ENCODE measurements at regions not wholly inside any gene's neighbourhood (a gene's known extent, or its start where the extent isn't known, plus 50 kb on each side); places are given as distances from the start of the nearest gene placed in this dataset.
"Not testable (repeated sequence)": the region's sequence is repeated elsewhere in the genome, so short reads cannot be mapped to it uniquely, and the experiment has no call there.

DNA sequence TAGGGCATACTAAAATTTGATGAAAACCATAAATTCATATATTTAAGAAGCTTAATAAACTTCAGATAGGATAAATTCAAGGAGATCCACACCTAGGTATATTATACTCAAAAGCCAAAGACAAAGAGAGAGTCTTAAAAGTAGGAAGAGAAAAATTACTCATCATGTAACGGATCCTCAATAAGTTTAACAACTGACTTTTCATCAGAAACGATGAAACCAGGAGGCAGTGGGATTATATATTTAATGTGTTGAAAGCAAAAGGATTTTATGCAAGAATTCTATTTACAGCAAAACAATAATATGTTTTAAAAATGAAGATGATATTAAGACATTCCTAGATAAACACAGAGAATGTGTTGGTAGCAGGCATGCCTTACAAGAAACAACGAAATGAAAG lies 202.7 kb downstream of the OXSM start:
- no peak overlapping the region for H3K4me3 ChIP-seq (ENCODE audit: low read depth, low read length)
- POLR2A ChIA-PET = no interaction called here
- no peak for DNase-seq (ENCODE audit: low read depth, low spot score)
- CTCF ChIA-PET = no interaction called here
- TF ChIP-seq, protein P1, sequence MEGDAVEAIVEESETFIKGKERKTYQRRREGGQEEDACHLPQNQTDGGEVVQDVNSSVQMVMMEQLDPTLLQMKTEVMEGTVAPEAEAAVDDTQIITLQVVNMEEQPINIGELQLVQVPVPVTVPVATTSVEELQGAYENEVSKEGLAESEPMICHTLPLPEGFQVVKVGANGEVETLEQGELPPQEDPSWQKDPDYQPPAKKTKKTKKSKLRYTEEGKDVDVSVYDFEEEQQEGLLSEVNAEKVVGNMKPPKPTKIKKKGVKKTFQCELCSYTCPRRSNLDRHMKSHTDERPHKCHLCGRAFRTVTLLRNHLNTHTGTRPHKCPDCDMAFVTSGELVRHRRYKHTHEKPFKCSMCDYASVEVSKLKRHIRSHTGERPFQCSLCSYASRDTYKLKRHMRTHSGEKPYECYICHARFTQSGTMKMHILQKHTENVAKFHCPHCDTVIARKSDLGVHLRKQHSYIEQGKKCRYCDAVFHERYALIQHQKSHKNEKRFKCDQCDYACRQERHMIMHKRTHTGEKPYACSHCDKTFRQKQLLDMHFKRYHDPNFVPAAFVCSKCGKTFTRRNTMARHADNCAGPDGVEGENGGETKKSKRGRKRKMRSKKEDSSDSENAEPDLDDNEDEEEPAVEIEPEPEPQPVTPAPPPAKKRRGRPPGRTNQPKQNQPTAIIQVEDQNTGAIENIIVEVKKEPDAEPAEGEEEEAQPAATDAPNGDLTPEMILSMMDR (IDR thresholded peaks at IDR 0.05; ENCODE audit: insufficient read depth, low read length, missing control alignments) = no peak

DNA sequence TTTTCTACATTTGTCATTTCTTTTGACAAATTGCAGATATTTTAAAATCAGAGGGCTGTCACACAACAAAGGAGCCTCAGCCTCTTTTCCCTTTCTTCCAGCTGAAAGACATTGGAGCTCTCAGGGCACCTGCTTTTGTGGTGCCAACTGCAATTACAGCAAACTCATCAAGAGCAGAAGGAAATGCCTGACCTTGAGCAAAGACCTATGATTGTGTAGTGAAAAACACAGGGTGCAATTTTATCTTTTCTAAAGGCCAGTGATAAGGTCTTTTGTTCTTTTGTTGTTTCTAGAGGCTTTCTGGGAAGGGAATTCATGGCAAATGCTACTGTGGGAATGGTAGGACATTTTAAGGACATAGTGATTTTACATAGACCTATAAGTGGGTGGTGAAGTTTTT lies 214.3 kb downstream of the OXSM start:
- DNase-seq (ENCODE audit: low read depth, low spot score) = no peak
- TF ChIP-seq, protein P1 (IDR thresholded peaks at IDR 0.05; ENCODE audit: insufficient read depth, low read length, missing control alignments) = no peak
- ChIA-PET CTCF (no interaction called here), POLR2A (no interaction called here)
- H3K4me3 ChIP-seq (ENCODE audit: low read depth, low read length) = no peak overlapping the region

DNA sequence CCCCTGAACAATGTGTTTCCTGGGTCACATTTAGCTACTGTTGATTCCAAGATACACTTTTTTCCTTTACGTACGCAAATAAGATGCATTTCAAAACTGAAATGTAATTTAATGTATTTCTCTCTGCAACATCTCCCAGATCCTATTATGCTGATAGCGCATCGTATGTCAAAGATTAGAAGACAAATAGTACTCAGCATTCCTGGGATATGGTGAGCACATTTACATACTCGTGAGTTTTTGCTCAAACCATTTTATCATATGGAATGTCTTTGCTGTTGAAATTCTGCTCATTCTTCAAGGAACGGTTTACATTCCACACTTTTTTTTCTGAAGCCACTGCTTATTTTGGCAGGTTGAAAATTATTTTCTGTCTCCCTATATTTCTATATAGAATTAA lies 221.4 kb downstream of the OXSM start:
- POLR2A ChIA-PET = no interaction called here
- TF ChIP-seq, protein P1 (IDR thresholded peaks at IDR 0.05; ENCODE audit: insufficient read depth, low read length, missing control alignments) = no peak
- no peak overlapping the region for H3K4me3 ChIP-seq (ENCODE audit: low read depth, low read length)
- no peak for DNase-seq (ENCODE audit: low read depth, low spot score)
- CTCF ChIA-PET = no interaction called here

DNA sequence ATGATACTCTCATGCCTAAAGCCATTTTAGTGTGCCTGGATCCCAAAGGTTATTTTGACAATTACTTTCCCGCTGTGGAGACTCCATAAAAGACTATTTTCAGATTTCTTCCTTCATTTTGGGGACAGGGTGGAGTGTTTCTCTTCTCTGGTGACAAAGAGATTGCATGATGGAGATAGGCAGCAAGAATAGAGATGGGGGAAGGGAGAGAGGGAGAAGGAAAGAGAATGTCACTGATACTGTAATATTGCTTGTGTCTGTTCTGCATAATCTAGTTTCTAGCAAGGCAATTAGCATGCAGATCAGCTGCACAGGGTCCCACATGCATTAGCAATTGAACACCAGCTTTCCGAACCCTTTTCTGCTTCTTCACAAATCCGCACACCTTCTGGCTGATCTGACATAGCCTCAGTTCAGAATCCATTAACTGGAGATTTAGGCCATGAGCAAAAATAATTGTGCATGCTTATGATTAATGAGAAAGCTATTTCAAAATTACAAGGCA lies 222.4 kb downstream of the OXSM start:
- CTCF ChIA-PET = no interaction called here
- no peak overlapping the region for H3K4me3 ChIP-seq (ENCODE audit: low read depth, low read length)
- TF ChIP-seq, protein P1 (IDR thresholded peaks at IDR 0.05; ENCODE audit: insufficient read depth, low read length, missing control alignments) = no peak
- POLR2A ChIA-PET = no interaction called here
- no peak for DNase-seq (ENCODE audit: low read depth, low spot score)

DNA sequence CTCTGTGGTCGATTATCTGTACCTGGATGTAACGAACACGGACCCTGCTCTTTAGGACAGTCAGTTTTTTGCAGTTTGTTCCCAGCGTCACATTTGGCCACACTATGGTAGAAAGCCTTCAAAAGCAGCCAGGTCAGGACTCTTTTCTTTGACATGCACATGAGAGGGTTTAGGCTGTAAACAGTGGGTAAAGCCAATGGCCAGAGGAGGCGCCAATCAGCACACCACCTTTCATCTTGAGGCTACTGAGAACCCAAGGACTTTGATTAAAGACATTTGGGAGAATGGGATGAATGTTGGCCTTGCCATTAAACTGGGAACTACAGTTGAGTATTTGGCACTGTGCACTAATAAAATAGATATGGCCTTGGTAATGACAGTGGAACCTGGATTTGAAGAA lies 225.9 kb downstream of the OXSM start:
- TF ChIP-seq, protein P1 (IDR thresholded peaks at IDR 0.05; ENCODE audit: insufficient read depth, low read length, missing control alignments) = no peak
- DNase-seq (ENCODE audit: low read depth, low spot score) = no peak
- ChIA-PET POLR2A (no interaction called here), CTCF (no interaction called here)
- H3K4me3 ChIP-seq (ENCODE audit: low read depth, low read length) = no peak overlapping the region

DNA sequence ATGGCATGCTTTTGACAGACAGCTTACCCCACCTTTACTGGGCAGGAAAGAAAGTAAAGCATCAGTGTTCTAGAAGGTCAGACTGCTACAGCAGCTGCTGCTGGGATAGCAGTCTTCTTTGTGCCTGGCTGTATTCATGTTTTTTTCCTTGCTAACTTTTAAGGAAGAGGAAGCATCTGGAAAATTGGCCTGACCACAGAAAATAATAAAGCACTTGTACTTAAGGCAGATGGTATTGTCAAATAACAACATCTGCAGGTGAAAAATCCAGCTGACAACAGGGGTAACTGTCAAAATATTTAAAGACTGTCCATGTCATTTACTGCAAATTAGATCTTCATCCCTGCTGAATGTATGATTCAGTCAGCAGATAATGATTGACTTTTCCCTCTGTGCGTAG lies 229.0 kb downstream of the OXSM start:
- DNase-seq (ENCODE audit: low read depth, low spot score) = no peak
- CTCF ChIA-PET = no interaction called here

DNA sequence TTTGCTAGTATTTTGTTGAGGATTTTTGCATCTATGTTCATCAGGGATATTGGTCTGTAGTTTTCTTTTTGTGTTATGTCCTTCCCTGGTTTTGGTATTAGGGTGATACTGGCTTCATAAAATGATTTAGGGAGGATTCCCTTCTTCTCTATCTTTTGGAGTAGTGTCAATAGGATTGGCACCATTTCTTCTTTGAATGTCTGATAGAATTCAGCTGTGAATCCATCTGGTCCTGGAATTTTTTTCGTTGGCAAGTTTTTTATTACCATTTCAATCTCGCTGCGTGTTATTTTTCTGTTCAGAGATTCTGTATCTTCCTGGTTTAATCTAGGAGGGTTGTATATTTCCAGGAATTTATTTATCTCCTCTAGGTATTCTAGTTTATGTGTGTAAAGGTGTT lies 234.3 kb downstream of the OXSM start:
- POLR2A ChIA-PET; CTCF ChIA-PET; H3K4me3 ChIP-seq (ENCODE audit: low read depth, low read length); DNase-seq (ENCODE audit: low read depth, low spot score): not testable (repeated sequence)

More for the DNA sequence above, 229.0 kb downstream of the OXSM start:
- TF ChIP-seq, protein P1 (IDR thresholded peaks at IDR 0.05; ENCODE audit: insufficient read depth, low read length, missing control alignments) = no peak
- POLR2A ChIA-PET = no interaction called here
- no peak overlapping the region for H3K4me3 ChIP-seq (ENCODE audit: low read depth, low read length)
